HG02678 (cell line): ENCODE measurements at regions not wholly inside any gene's neighbourhood (a gene's known extent, or its start where the extent isn't known, plus 50 kb on each side); places are given as distances from the start of the nearest gene placed in this dataset.

Source experiments
- ATAC-seq: cut with Tn5 transposase; IDR thresholded peaks from one replicate; pipeline ENCODE4 v1.9.1; 2021; ENCODE audit warnings: mild to moderate bottlenecking, moderate library complexity; ENCODE audit not compliant: unreplicated experiment

DNA sequence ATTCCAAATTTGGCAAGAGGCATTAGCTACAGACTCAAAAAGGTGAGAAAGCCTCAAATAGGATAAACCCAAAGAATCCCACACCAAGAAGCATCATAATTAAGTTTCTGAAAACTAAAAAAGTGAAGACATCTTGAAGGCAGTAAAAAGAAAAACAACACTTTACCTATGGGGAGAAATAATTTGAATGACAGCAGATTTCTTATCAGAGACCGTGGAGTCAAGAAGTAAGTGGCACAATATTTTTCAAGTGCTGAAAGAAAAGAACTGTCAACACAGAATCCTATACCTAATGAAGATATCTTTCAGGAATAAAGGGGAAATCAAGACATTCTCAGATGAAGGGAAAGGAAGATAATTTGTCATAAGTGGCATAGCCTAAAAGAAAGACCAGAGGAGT lies 193.3 kb upstream of the CHD6 start:
- no peak for ATAC-seq

DNA sequence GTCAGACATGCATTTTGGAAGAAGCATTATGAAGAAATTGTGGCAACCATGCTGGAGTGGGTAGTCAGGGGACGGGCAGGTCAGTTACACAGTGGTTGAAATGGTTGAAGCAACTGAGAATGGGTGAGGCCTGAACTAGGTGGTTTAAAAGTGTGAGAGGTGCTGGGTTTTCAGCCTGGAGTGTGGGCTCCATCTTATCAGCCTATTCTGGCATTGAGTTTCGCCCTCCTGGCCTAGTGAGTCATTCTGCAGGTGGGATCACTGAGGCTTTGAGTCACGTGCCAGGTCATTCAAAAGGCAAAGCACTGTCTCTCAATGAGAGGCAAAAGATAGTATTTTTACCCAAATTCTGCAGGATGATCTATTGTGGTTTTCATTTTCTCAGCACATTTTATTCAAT lies 181.9 kb upstream of the CHD6 start:
- no peak for ATAC-seq

DNA sequence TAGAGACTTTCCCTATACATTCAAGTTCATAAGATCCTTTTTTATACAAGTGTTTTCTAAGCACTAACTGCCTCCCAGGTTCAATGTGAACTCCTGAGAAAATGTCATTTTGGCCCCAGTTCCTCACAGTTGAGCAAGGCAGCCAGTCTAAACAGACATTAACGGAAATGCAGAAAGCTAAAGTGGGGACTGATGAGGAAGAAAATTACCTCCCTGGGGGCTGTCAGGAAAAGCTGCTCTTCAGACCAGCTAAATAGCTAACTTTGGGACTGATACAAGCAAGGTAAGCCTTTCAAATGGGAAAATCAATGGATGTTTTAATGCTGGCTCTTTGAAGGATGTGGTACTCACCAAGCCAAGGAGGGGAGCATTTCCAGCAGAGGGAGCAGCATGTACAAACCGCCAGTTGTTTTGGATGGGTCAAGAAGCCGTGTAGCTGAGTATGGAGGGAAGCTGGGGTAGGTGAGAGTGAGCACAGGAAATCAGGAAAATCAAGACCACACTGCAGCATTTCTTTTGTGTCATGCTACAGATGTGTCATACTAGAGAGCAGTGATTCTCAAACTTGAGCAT lies 180.8 kb upstream of the CHD6 start:
- no peak for ATAC-seq

DNA sequence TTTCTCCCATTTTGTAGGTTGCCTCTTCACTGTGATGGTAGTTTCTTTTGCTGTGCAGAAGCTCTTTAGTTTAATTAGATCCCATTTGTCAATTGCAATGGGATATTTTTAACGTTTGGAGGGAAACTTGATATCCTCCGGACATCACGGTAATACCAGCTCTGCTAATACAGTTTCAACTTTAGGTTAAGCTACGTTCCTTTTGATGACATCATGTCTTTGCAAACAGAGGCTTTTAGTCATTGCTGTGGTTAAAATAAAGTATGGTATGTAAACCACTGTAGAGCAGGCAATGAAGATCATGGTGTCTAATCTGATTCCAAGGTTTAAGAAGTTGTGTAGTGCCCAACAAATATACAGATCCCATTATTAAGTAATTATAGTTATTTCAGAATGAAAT lies 168.0 kb upstream of the CHD6 start:
- ATAC-seq, result no peak

DNA sequence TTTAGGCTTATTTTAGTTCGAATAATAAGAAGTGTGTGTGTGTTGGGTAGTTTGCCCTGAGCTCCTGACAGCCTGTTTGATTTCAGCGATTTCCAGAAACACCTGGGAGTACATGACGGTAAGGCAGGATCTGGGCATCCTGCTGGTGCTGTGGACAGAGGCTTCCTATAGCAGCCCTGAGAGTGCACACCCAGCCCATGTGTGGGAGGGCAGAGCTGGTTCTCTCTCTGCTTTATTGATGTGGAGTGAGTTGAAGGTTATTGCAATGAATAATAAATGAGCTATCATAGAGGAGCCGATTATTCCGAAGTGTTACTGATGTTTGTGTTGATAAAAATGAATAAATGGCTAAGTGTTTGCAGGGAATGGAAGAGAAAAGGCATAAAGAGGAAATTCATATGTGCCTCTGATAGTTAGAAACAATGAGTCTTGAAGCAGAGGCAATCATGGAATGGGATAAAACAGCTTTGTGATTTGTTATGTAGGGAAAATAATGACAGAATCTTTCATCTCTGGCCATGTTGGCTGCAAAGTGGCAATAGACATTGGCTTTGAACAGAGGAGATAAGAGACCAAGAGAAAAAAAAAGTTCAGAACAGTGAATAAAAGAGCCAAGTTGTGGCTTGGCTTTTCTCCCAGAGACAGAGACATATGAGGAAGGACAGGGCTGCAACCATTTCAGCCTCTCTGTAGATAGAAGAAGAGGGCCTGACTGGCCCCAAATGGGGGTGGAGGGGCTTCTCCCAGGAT lies 166.2 kb upstream of the CHD6 start:
- ATAC-seq, result no peak

DNA sequence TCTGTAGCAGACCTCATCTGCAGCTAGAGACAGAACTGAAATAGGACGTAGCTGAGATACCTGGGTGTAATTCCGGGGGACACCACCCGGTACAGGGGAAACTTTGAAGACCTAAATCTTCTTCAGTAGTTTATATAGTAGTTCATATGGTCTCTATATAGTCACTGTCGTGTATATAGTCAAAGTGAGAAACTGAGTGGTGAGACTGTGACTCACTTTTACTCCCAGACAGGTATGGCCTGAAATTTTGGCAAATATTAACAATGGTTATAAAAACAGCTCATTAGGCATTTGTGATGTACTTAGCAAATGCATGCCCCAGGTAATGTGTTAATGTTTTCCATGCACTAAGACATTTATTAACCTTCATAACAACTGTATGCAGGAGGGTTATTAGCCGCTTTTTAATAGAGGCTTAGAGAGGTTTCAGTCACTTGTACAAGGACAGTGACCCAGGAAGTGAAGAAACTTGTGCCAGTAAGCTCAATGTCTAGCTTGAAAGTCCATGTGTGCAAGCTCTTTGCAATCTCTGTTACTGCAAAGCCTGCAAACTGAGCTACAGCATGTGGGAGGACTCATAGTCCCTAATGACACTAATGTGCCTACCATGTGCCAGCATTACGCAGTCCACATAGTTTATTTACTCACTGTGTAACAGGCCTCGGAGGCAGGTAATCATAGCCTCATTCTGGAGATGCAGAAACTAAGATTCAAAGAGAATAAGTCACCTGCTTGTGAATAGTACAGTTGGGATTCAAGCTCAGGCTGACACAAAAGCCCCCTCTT lies 165.4 kb upstream of the CHD6 start:
- peak; percentile 70 for ATAC-seq

DNA sequence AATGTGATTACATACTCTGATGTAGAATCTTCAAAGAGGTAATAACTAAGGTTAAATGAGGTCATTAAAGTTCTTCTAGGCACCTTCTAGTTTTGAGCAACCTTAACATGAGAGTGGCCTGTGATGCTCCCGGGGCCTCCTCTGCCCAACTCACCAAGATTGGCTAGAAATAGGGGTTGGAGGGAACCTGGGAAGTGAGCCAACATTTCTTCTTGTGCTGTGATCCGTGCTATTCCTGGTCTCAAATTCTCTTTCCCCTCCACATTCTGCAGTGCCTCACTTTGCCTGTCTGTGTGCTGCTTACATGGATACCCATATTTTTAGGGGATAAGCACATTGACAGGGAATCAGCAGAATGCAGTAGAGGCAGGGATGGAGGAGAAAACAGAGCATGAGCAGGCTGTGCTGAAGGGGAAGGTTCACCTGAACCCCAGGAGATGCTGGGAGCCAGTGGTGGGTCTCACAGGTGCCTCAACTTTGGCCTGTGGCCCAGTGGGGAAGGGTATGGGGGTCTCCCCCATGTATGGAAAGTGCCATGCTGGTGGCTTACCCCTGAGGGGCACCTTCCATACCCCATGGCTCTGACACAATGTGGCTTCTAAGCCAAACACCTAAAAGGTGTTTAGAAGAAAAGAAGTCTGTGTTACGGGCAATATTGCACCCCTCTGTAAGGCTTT lies 164.7 kb upstream of the CHD6 start:
- no peak for ATAC-seq

DNA sequence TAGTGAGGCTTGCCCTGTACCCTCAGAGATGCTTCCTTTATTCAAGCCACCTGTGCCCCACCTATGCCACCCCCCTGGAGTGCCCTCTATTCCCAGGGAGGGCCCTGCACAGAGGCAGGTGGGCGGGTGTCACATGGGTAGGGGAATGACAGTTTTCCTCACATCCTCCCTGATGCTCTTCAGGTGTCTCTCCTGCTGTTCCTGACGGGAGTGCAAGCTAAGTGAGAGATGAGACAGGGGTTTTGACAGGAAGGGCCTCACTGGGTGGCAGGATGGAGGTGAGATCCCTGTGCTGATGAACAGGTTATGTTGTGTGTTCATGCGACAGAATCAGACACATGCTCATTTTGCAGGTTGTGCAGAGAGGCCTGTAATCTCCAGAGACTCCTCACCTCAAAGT lies 164.1 kb upstream of the CHD6 start:
- ATAC-seq, result no peak

DNA sequence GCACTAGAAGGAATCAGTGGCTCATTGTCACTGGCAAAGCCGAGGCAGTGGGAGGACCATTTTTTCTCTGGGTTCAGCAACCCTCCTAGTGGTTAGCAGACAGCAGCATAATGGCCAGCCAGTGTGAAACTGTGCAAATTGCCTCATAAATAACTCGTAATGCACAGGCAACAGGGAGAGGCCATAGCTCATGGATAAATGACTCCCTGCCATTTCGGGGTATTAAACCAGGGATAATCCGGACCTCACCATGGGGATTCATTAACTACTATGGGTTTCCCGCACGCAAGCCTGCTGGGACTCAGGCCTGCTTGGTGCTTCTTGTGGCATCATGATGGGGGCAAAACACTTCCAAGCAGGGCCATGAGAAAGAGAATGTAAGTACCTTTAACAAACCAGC lies 158.2 kb upstream of the CHD6 start:
- no peak for ATAC-seq

DNA sequence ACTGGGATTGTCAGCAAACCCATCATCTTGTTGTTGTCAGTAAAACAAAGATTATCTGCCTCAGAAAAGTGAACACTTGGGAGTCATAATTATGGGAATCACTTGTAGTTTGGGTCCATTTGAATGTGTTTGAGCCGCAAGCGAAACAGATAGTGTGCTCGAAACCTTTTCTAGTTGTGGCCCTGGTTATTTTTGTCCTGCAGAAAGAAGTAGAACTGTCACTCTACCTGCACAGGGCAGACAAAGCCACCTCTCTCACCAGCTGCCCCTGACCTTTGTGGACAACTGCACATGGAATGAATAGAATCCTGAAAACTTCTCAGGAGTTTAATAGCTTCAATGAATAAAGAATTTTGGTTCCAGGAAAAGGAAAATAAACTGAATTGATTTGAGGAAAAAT lies 156.1 kb upstream of the CHD6 start:
- no peak for ATAC-seq

DNA sequence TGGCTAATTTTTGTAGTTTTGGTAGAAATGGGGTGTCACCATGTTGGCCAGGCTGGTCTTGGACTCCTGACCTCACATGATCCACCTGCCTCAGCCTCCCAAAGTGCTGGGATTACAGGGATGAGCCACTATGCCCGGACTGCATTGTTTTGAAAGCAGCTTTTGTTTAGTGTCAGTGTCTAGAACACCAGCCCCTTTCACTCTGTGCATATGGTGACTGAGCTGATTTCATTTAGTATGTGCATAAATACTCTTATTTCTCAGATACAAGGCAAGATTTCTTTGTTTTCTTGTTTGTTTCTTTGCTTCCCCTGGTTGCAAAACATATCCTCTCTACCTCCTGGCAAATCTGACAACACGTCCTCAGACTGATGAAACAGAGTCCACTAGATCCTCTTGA lies 152.8 kb upstream of the CHD6 start:
- ATAC-seq, result no peak

DNA sequence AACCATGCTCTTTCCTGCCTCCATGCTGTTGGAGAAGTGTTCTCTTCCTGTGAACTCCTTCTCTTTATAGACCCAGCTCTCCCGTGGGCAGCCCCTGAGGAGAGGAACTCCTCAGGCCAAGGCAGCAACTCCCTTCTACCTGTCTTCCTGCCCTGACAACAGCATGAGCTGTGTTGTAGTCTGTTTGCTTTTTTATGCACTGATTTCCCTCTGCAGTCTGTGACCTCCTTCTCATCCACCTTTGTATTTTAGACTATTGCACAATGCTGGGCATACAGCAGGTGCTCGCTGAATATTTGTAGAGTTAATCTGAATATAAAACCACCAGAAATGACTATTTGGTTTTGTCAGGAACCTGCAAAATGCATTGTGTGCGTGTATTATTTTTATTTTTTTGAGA lies 152.2 kb upstream of the CHD6 start:
- ATAC-seq, result no peak

DNA sequence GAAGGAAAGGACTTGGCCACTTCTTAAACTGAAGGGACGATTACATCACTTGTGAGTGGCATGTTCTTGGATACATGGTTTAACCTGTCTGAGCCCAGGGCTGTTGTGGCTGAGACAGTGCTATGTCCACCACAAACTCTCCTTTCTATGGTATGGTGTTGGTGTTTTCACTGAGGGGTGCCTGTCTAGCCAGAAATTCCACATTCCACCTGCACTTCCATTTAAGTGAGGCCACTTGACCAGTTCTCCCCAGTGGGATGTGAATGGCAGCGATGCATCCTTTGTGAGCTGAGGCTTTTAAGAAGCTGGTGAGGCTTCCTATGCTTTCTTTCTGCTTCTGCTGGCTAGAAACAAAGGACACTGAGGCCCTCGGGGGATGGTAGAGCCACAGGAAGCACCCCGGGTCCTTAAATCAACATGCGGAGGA lies 151.4 kb upstream of the CHD6 start:
- ATAC-seq, result no peak

DNA sequence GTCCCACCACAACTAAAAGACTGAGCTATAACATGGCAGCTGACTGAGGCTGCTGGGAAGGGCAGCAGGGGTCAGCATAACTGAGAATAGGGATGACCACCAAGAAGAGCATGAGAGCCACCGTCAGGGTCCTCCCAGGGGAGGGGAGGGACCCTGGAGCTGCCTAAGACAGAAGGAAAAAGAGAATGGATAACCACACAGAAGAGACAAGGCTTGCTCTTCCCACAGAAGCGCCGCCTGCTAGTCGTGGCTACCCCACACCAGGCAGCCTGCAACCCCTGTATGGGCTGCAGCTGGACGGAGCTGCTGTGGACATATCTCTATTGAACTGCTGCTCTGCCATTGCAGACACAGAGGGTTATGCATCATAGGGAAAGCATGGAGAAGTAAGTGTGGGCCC lies 132.0 kb upstream of the CHD6 start:
- no peak for ATAC-seq

DNA sequence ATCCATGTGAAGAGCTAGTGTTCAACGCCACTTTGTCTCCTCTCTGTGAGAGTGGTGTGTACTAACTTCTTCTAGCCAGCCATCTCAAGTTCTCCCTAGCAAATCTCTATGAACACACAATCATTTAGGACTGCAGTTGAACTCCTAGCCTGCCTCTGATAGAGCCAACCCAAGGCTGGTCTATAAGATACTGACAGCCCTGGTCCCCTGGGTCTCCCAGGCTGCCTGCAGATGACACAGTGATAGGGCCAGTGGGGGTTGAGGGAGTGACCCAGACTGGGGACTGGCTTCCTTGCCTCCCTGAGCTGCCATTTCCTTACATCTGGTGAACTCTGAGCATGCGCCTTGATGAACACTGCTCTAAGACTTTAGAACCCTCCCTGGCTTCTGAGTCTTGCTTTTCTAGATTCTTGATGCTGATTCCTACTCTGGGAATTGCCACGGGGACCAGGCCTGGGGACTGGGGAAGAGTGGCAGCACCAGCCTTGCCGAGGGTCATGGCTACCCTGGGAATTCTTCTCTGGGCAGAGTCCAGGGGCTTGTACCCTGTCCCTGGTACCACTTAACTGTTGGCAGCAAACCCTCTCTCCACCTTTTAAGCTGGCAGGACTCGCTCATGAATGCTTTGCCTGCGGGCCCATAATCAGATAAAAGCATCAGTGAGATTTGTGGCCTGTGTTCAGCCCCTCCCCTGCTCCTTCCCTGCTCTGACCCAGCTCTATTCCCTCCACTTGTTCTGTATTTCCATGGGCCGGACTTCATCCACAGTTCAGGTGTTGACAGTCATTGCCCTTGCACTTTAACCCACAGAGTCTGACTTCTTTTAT lies 130.8 kb upstream of the CHD6 start:
- ATAC-seq, result no peak

DNA sequence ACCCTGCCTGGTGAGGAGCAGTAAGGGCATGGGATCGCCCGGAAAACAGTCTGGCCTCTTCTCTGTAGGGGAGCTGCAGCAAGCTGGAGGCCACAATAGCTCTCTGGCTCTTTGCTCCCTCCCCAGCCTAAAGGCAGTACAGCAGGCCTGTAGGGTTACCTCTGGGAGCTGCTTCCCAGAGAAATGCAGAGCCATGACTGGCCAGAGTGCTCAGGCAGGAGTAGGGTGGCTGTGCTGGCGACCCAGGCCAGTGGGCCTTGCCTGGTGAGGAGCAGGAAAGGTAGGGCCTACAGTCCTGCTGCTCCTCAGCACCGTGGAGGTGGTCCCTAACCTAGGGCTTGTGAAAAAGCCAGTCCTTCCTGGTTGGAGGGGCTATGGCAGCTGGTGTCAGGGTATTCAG lies 129.9 kb upstream of the CHD6 start:
- no peak for ATAC-seq

DNA sequence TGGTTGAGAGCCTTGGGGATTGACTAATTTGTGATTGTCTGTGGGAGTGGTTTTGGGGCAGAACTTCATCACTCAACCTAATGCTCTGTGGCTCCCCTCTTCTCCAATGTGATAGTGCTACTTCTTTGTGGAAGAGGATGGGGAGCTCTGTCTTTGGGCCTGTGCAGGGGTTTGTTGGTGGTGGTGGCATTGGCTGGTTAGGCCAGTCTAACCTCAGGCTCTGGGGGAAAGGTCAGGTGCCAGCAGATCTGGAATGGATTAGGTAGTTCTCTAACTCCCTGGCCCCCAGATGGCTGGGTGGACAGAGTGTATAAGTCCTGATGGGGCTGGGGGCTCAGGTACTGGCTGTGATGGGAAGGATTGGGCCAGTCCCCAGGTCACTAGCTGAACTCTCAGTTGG lies 129.0 kb upstream of the CHD6 start:
- no peak for ATAC-seq

DNA sequence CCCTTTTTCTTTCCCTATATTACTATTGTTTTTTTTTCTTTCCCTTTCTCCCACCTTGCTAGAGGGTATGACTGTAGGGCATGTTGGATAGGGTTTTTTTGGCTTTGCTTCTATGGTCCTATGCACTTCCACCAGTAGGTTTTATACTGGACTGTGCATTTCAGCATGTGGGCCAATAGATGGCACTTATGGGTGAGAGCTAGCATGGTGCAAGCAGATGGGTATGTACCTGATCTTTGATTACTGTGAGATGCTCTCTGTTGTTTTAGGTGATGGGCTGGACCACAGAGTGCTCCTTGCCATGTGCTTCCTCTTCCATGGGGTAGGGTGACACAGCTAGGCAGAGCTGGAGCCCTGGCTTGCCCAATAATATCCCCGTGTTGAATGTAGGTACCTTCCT lies 128.5 kb upstream of the CHD6 start:
- no peak for ATAC-seq

DNA sequence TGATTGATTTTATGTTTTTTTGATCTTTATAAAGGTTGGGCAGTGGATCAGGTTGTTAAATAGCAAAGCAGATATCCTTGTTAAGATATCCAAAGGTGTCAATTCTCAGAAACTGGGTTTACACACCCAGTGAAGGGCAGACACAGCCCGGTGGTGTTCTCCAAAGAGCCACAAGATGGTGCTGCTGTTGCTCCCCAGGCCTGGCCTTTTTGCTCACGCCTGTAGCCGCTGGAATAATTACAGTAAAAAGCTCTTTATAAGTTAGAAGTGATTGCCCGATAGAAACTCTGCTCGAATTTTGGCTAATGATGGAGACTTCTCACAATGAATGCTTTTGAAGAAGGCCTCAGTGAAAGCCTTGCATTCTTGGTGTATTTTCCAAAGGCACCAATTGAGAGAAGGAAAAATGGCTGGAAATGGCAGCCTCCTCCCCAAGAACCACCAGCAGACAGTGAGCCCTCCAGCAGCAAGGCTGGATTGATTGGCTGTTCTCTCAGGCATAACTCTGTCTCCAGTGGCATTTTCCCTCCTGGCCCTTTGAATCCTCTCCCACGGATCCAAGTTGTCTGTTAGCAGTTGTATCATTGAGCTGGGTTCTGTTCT lies 120.5 kb upstream of the CHD6 start:
- ATAC-seq, result peak; percentile 60

DNA sequence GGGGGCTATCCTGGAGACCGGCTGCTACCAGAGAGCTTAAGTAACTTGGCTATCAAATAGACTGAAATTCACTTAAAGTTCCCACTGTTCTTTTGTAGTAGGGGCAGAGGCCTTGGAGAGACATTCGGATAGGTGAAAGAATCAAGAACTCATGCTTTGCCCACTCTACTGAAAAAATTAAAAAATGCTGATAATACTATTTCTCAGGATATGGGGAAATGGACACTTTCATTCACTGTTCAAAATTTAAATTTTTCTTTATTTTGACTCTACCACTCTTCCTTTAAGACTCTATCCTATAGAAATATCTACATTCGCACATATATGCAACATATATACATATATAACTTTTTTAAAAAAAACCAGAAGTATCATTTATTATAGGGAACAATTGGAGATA lies 117.8 kb upstream of the CHD6 start:
- ATAC-seq, result no peak
